Endodermal cell (in vitro differentiated cells): ENCODE measurements at regions not wholly inside any gene's neighbourhood (a gene's known extent, or its start where the extent isn't known, plus 50 kb on each side); places are given as distances from the start of the nearest gene placed in this dataset.

Experiments used
- DNase-seq: peaks from one replicate; pipeline ENCODE4 v3.0.0-alpha.2; 2017
- H3K27ac ChIP-seq: 2 replicates; pipeline ENCODE4 v1.5.1; 2013; ENCODE audit warnings: mild to moderate bottlenecking, low read depth, low read length, moderate library complexity
- H3K27me3 ChIP-seq: 2 replicates; pipeline ENCODE4 v1.6.1; 2013; ENCODE audit warnings: mild to moderate bottlenecking, low read length, moderate library complexity; ENCODE audit not compliant: insufficient read depth, control insufficient read depth, poor library complexity, severe bottlenecking
- H3K36me3 ChIP-seq: 2 replicates; pipeline ENCODE4 v1.7.0; 2013; ENCODE audit warnings: mild to moderate bottlenecking, low read length, moderate library complexity; ENCODE audit not compliant: control insufficient read depth, insufficient read depth
- H3K4me1 ChIP-seq: one replicate; pipeline ENCODE4 v1.7.0; 2013; ENCODE audit warnings: low read length; ENCODE audit not compliant: control insufficient read depth, insufficient read depth
- H3K4me3 ChIP-seq: 2 replicates; pipeline ENCODE4 v1.5.1; 2013; ENCODE audit warnings: mild to moderate bottlenecking, low read length, moderate library complexity
- H3K9ac ChIP-seq: 2 replicates; pipeline ENCODE4 v1.6.1; 2013; ENCODE audit warnings: mild to moderate bottlenecking, low read length, moderate library complexity; ENCODE audit not compliant: poor library complexity, severe bottlenecking; ENCODE audit errors: extremely low read depth
- H3K9me3 ChIP-seq: 2 replicates; pipeline ENCODE4 v1.6.1; 2013; ENCODE audit warnings: mild to moderate bottlenecking, low read length, moderate library complexity; ENCODE audit not compliant: control insufficient read depth
- H3K27ac Mint-ChIP-seq: 2 replicates; pipeline ENCODE4 v1.8.0; 2020; ENCODE audit warnings: mixed read lengths
- H3K27me3 Mint-ChIP-seq: 2 replicates; pipeline ENCODE4 v1.8.0; 2021; ENCODE audit warnings: mild to moderate bottlenecking, mixed read lengths; ENCODE audit not compliant: insufficient read depth
- H3K36me3 Mint-ChIP-seq: 2 replicates; pipeline ENCODE4 v1.8.0; 2020; ENCODE audit warnings: low read depth, mixed read lengths
- H3K4me1 Mint-ChIP-seq: 2 replicates; pipeline ENCODE4 v1.8.0; 2020; ENCODE audit warnings: mixed read lengths
- H3K4me3 Mint-ChIP-seq: 2 replicates; pipeline ENCODE4 v1.8.0; 2020; ENCODE audit warnings: mild to moderate bottlenecking, moderate library complexity, mixed read lengths
- H3K9me3 Mint-ChIP-seq: 2 replicates; pipeline ENCODE4 v1.8.0; 2020; ENCODE audit warnings: mild to moderate bottlenecking, mixed read lengths
- WGBS, 2 experiments: methylation state at CpG; one replicate each; pipeline versions ENCODE4 v1.1.5 to v1.1.7; 2013; ENCODE audit warnings: missing lambda C conversion rate in 2 of 2, mixed read lengths in 1 of 2; ENCODE audit not compliant: insufficient coverage in 1 of 2, insufficient read length in 1 of 2; 5-methylcytosine and 5-hydroxymethylcytosine counted together
- TF ChIP-seq, protein P1 (sequence below): fragments of 200-600 bp; sonication (generic); conservative IDR thresholded peaks from 2 replicates; pipeline ENCODE4 v1.5.0; 2021; ENCODE audit warnings: antibody characterized with exemption, mild to moderate bottlenecking

DNA sequence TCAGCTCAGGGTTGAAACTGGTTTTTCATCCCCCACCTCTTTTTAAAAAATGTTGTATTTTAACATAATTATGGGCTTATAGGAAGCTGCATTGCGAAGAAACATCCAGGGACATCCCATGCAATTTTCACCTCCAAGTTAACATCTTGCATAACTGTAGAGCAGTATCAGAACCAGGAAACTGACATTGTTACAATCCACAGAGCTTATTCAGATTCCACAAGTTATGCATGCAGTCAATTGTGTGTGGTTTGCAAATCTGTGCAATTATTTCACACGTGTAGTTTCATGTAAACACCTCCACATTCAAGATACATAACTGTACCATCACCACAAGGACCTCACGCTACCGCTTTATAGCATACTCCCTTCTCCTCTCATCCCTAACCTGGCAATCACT lies 97.5 kb upstream of the GATB start:
- Histone ChIP-seq H3K9me3 (no peaks in the 10 kb centered on the region), H3K27ac (no peak overlapping the region), H3K36me3 (no peaks in the 10 kb centered on the region), H3K9ac (no peak overlapping the region), H3K4me3 (no peak overlapping the region), H3K4me1 (no peaks in the 10 kb centered on the region), H3K27me3 (peaks cover 78% of the 10 kb centered on the region)
- Mint-ChIP-seq H3K4me3 (no peak overlapping the region), H3K4me1 (peaks cover 8% of the 10 kb centered on the region), H3K36me3 (no peaks in the 10 kb centered on the region), H3K27me3 (peaks cover 41% of the 10 kb centered on the region), H3K27ac (no peak overlapping the region), H3K9me3 (no peaks in the 10 kb centered on the region)
- no peak for DNase-seq
- TF ChIP-seq, protein P1, sequence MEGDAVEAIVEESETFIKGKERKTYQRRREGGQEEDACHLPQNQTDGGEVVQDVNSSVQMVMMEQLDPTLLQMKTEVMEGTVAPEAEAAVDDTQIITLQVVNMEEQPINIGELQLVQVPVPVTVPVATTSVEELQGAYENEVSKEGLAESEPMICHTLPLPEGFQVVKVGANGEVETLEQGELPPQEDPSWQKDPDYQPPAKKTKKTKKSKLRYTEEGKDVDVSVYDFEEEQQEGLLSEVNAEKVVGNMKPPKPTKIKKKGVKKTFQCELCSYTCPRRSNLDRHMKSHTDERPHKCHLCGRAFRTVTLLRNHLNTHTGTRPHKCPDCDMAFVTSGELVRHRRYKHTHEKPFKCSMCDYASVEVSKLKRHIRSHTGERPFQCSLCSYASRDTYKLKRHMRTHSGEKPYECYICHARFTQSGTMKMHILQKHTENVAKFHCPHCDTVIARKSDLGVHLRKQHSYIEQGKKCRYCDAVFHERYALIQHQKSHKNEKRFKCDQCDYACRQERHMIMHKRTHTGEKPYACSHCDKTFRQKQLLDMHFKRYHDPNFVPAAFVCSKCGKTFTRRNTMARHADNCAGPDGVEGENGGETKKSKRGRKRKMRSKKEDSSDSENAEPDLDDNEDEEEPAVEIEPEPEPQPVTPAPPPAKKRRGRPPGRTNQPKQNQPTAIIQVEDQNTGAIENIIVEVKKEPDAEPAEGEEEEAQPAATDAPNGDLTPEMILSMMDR, result no peak
- 87% methylated on average over 4 of the region's 4 CpGs; no CpG with 5 or more reads in 1 of the 2 experiments for WGBS, 2 experiments

DNA sequence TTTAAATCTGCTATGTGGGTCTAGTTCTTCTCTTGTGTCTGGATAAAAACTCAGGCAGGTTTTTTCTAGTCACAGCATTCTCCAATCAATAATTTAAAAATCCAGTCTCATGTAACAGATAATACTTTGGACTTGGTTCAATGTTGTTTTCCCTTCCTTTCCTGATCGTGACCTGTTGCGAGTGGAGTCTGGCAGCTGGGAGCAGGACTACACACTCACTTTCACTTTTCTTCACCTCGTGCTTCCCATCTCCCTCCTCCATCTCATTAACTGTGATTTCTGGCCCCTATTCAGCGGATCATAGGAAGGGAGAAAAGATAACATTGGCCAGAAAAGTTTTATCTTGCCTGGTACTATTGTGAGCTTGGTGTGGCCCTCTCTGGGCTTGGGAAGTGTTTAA lies 96.6 kb upstream of the GATB start:
- Mint-ChIP-seq H3K27me3 (peaks cover 44% of the 10 kb centered on the region), H3K4me1 (peaks cover 8% of the 10 kb centered on the region), H3K9me3 (no peaks in the 10 kb centered on the region), H3K4me3 (no peak overlapping the region), H3K27ac (no peak overlapping the region), H3K36me3 (no peaks in the 10 kb centered on the region)
- Histone ChIP-seq H3K4me1 (no peaks in the 10 kb centered on the region), H3K36me3 (no peaks in the 10 kb centered on the region), H3K9ac (no peak overlapping the region), H3K4me3 (no peak overlapping the region), H3K9me3 (no peaks in the 10 kb centered on the region), H3K27ac (no peak overlapping the region), H3K27me3 (peaks cover 82% of the 10 kb centered on the region)
- DNase-seq, result no peak
- WGBS, 2 experiments, result 71 to 76% methylated on average over 2 to 4 of the region's 4 CpGs
- TF ChIP-seq, protein P1, result no peak

DNA sequence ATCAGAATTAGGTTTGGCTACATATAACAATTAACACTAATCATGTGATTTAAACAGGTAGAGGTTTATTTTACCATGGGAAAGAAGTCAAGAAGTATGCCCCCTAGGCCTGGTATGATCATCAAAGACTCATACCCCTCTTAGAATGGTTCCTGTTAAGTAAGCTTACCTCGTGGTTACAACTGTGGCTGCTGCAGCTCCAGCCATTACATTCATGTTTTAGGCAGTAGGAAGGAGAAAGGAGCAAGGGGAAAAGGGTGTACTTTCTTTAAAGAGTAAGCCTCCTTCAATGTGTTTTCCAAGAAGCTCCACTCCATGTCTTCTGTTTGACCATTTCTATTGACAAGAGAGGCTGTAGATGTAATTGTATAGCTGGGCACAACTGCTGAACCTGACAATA lies 94.9 kb upstream of the GATB start:
- no peak overlapping the region for H3K27ac Mint-ChIP-seq
- H3K4me3 ChIP-seq, result no peak overlapping the region
- H3K4me1 ChIP-seq, result no peaks in the 10 kb centered on the region
- H3K4me3 Mint-ChIP-seq, result no peak overlapping the region
- WGBS, 2 experiments, result 75 to 96% methylated on average over 1 of the region's 1 CpG
- H3K9me3 ChIP-seq, result no peaks in the 10 kb centered on the region
- H3K9me3 Mint-ChIP-seq, result no peaks in the 10 kb centered on the region
- no peaks in the 10 kb centered on the region for H3K36me3 Mint-ChIP-seq
- peaks cover 8% of the 10 kb centered on the region for H3K4me1 Mint-ChIP-seq
- no peak for DNase-seq
- H3K27me3 Mint-ChIP-seq, result peaks cover 37% of the 10 kb centered on the region
- H3K9ac ChIP-seq, result no peak overlapping the region
- no peaks in the 10 kb centered on the region for H3K36me3 ChIP-seq
- no peak overlapping the region for H3K27ac ChIP-seq
- peaks cover 76% of the 10 kb centered on the region for H3K27me3 ChIP-seq
- TF ChIP-seq, protein P1, result no peak
